ENCODE measurements at regions not wholly inside any gene's neighbourhood (a gene's known extent, or its start where the extent isn't known, plus 50 kb on each side); places are given as distances from the start of the nearest gene placed in this dataset.

DNA sequence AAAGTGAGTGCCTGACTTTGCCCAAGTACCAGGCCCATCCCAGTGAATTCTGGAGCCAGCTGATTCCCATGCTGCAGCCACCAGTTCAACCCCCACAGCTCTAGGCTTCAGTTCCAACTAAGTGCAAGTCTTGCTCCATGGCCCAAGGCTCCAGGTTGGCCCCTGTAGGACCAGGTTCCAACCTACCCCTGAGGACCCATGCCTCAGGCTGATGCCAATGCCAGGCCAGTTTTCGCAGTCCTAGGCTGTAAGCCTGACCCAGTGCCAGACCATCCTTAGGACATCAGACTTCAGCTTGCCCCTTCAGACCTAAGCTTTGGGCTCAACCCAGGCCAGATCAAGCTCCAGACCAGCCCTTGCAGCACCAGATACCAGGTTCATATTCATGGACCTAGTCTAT lies 352.6 kb downstream of the FSCB start:
- TF ChIP-seq, protein P1, sequence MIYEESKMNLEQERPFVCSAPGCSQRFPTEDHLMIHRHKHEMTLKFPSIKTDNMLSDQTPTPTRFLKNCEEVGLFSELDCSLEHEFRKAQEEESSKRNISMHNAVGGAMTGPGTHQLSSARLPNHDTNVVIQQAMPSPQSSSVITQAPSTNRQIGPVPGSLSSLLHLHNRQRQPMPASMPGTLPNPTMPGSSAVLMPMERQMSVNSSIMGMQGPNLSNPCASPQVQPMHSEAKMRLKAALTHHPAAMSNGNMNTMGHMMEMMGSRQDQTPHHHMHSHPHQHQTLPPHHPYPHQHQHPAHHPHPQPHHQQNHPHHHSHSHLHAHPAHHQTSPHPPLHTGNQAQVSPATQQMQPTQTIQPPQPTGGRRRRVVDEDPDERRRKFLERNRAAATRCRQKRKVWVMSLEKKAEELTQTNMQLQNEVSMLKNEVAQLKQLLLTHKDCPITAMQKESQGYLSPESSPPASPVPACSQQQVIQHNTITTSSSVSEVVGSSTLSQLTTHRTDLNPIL (CRISPR knock-in tag; IDR thresholded peaks at IDR 0.05; ENCODE audit: low read depth): no peak
- TF ChIP-seq ZFP3 (CRISPR knock-in tag; IDR thresholded peaks at IDR 0.05) (no peak), TCF4 (CRISPR knock-in tag; IDR thresholded peaks at IDR 0.05; ENCODE audit: borderline replicate concordance) (no peak), RARB (CRISPR knock-in tag; IDR thresholded peaks at IDR 0.05) (no peak)
- TF ChIP-seq, protein P2, sequence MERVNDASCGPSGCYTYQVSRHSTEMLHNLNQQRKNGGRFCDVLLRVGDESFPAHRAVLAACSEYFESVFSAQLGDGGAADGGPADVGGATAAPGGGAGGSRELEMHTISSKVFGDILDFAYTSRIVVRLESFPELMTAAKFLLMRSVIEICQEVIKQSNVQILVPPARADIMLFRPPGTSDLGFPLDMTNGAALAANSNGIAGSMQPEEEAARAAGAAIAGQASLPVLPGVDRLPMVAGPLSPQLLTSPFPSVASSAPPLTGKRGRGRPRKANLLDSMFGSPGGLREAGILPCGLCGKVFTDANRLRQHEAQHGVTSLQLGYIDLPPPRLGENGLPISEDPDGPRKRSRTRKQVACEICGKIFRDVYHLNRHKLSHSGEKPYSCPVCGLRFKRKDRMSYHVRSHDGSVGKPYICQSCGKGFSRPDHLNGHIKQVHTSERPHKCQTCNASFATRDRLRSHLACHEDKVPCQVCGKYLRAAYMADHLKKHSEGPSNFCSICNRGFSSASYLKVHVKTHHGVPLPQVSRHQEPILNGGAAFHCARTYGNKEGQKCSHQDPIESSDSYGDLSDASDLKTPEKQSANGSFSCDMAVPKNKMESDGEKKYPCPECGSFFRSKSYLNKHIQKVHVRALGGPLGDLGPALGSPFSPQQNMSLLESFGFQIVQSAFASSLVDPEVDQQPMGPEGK (CRISPR knock-in tag; IDR thresholded peaks at IDR 0.05; ENCODE audit: borderline replicate concordance): no peak
